IMR-90 (cell line): ENCODE measurements at regions not wholly inside any gene's neighbourhood (a gene's known extent, or its start where the extent isn't known, plus 50 kb on each side); places are given as distances from the start of the nearest gene placed in this dataset.

ENCODE experiments used
- ATAC-seq: fragments of 200-7000 bp; cut with Tn5 transposase; 2 replicates; pipeline ENCODE4 v1.9.1; 2020; ENCODE audit warnings: low read depth, mild to moderate bottlenecking, moderate library complexity
- BruUV-seq: library from RNA; stranded (reverse); fragments of 400-500 nt; replicated peaks from 2 replicates; lab custom pipeline; 2021; lab: Mats Ljungman, UMichigan
- CTCF ChIA-PET: fragments of 300-600 bp; formaldehyde crosslinking; extraction: SDS; loops from one replicate; lab custom pipeline; 2021; ENCODE audit warnings: antibody characterized with exemption; lab: Yijun Ruan, JAX
- POLR2A ChIA-PET: fragments of 300-600 bp; sonication (Branson Sonifier 250); formaldehyde crosslinking; loops from one replicate; lab custom pipeline; 2022; ENCODE audit warnings: antibody characterized with exemption; ENCODE audit not compliant: unreplicated experiment; lab: Charles Lee
- DNase-seq: peaks from one replicate; pipeline ENCODE4 v3.0.0; 2013
- H2AFZ ChIP-seq: replicated peaks from 2 replicates; pipeline ENCODE3; 2013; ENCODE audit warnings: low read length, mild to moderate bottlenecking; ENCODE audit not compliant: poor library complexity
- H2AK5ac ChIP-seq: 2 replicates; pipeline ENCODE4 v1.6.1; 2013; ENCODE audit warnings: low read depth, low read length, inconsistent platforms
- H2AK9ac ChIP-seq: replicated peaks from 2 replicates; pipeline ENCODE3; 2013; ENCODE audit warnings: mild to moderate bottlenecking, low read depth, low read length, moderate library complexity; ENCODE audit not compliant: poor library complexity
- H2BK120ac ChIP-seq: 2 replicates; pipeline ENCODE4 v1.6.1; 2013; ENCODE audit warnings: low read depth, low read length, inconsistent platforms
- H2BK15ac ChIP-seq: 3 replicates; pipeline ENCODE4 v1.6.1; 2013; ENCODE audit warnings: low read depth, low read length, inconsistent platforms
- H2BK20ac ChIP-seq: 2 replicates; pipeline ENCODE4 v1.6.1; 2013; ENCODE audit warnings: low read depth, mild to moderate bottlenecking, inconsistent platforms, low read length, moderate library complexity
- H2BK5ac ChIP-seq: 2 replicates; pipeline ENCODE4 v1.6.1; 2013; ENCODE audit warnings: mild to moderate bottlenecking, low read depth, low read length, inconsistent platforms; ENCODE audit not compliant: poor library complexity, severe bottlenecking
- H3K14ac ChIP-seq: replicated peaks from 2 replicates; pipeline ENCODE4 v1.6.1; 2013; ENCODE audit warnings: low read depth, low read length, inconsistent platforms
- H3K18ac ChIP-seq: 2 replicates; pipeline ENCODE4 v1.6.1; 2013; ENCODE audit warnings: low read depth, low read length, control low read depth
- H3K23ac ChIP-seq: 2 replicates; pipeline ENCODE4 v1.6.1; 2013; ENCODE audit warnings: low read depth, low read length, inconsistent platforms
- H3K27ac ChIP-seq: 2 replicates; pipeline ENCODE4 v1.5.1; 2013; ENCODE audit warnings: mild to moderate bottlenecking, control low read depth, low read length; ENCODE audit not compliant: insufficient read depth
- H3K27me3 ChIP-seq: 2 replicates; pipeline ENCODE4 v1.6.1; 2013; ENCODE audit warnings: low read length; ENCODE audit not compliant: control insufficient read depth, insufficient read depth
- H3K36me3 ChIP-seq: 2 replicates; pipeline ENCODE4 v1.6.1; 2013; ENCODE audit warnings: low read length, mixed read lengths; ENCODE audit not compliant: control insufficient read depth, insufficient read depth
- H3K4ac ChIP-seq: 2 replicates; pipeline ENCODE4 v1.6.1; 2013; ENCODE audit warnings: low read depth, low read length, inconsistent platforms
- H3K4me1 ChIP-seq: 2 replicates; pipeline ENCODE4 v1.6.1; 2013; ENCODE audit warnings: low read length, mixed read lengths; ENCODE audit not compliant: control insufficient read depth, insufficient read depth
- H3K4me2 ChIP-seq: 2 replicates; pipeline ENCODE4 v1.6.1; 2013; ENCODE audit warnings: low read depth, mild to moderate bottlenecking, control low read depth, low read length, moderate library complexity
- H3K4me3 ChIP-seq: 2 replicates; pipeline ENCODE4 v1.5.1; 2013; ENCODE audit warnings: low read depth, mild to moderate bottlenecking, control low read depth, low read length, moderate library complexity; ENCODE audit not compliant: insufficient read depth
- H3K56ac ChIP-seq: 2 replicates; pipeline ENCODE4 v1.6.1; 2013; ENCODE audit warnings: low read length, inconsistent platforms; ENCODE audit not compliant: insufficient read depth; ENCODE audit errors: extremely low read depth
- H3K79me1 ChIP-seq, 2 experiments: 2 replicates each; pipeline ENCODE4 v1.6.1; 2013; ENCODE audit warnings: low read length in 2 of 2, inconsistent platforms in 1 of 2, low read depth in 1 of 2
- H3K9ac ChIP-seq: 2 replicates; pipeline ENCODE4 v1.6.1; 2013; ENCODE audit warnings: low read depth, low read length, control low read depth
- H3K9me1 ChIP-seq: 2 replicates; pipeline ENCODE4 v1.6.1; 2013; ENCODE audit warnings: low read length, inconsistent platforms; ENCODE audit not compliant: insufficient read depth
- H3K9me3 ChIP-seq: 2 replicates; pipeline ENCODE4 v1.6.1; 2013; ENCODE audit warnings: low read length; ENCODE audit not compliant: control insufficient read depth, insufficient read depth
- H4K20me1 ChIP-seq: 2 replicates; pipeline ENCODE4 v1.6.1; 2013; ENCODE audit warnings: low read length, inconsistent platforms; ENCODE audit not compliant: insufficient read depth
- H4K5ac ChIP-seq: 2 replicates; pipeline ENCODE4 v1.6.1; 2013; ENCODE audit warnings: mild to moderate bottlenecking, low read depth, low read length, control low read depth
- H4K8ac ChIP-seq, 2 experiments: 2 replicates each; pipeline ENCODE4 v1.6.1; 2013; ENCODE audit warnings: low read depth in 2 of 2, low read length in 2 of 2, control low read depth in 1 of 2, inconsistent platforms in 1 of 2
- H4K91ac ChIP-seq: 2 replicates; pipeline ENCODE4 v1.6.1; 2013; ENCODE audit warnings: low read depth, low read length, inconsistent platforms; ENCODE audit not compliant: insufficient read depth
- FOS ChIP-seq: fragments of 150-350 bp; IDR thresholded peaks from 2 replicates; pipeline ENCODE4 v1.6.1; 2016; ENCODE audit warnings: low read depth, low read length
- MAFK ChIP-seq: IDR thresholded peaks from 2 replicates; pipeline ENCODE4 v1.6.1; 2012; ENCODE audit warnings: low read depth, low read length, improper control_type of control experiment
- MXI1 ChIP-seq: IDR thresholded peaks from 2 replicates; pipeline ENCODE4 v1.6.1; 2012; ENCODE audit warnings: low read depth, mild to moderate bottlenecking, low read length, moderate library complexity, borderline replicate concordance
- NFE2L2 ChIP-seq: fragments of 150-350 bp; IDR thresholded peaks from 2 replicates; pipeline ENCODE4 v1.6.1; 2016; ENCODE audit warnings: low read depth, mild to moderate bottlenecking, low read length
- POLR2A ChIP-seq: IDR thresholded peaks from 2 replicates; pipeline ENCODE4 v1.6.1; 2012; ENCODE audit warnings: mild to moderate bottlenecking, low read depth, low read length
- RAD21 ChIP-seq: IDR thresholded peaks from 2 replicates; pipeline ENCODE4 v1.6.1; 2012; ENCODE audit warnings: low read length, improper control_type of control experiment
- RCOR1 ChIP-seq: IDR thresholded peaks from 2 replicates; pipeline ENCODE4 v1.6.1; 2012; ENCODE audit warnings: mild to moderate bottlenecking, low read length, improper control_type of control experiment; ENCODE audit not compliant: insufficient replicate concordance
- SMC3 ChIP-seq: fragments of 150-350 bp; IDR thresholded peaks from 2 replicates; pipeline ENCODE4 v1.6.1; 2016; ENCODE audit warnings: low read depth, mild to moderate bottlenecking, antibody characterized with exemption, low read length, moderate library complexity
- USF2 ChIP-seq: fragments of 150-350 bp; IDR thresholded peaks from 2 replicates; pipeline ENCODE4 v1.6.1; 2017; ENCODE audit warnings: mild to moderate bottlenecking, antibody characterized with exemption, low read length, low read depth
- WGBS, 2 experiments: methylation state at CpG; one replicate each; pipeline versions ENCODE4 v1.1.5 to v1.1.7; 2013; ENCODE audit warnings: missing lambda C conversion rate in 2 of 2; ENCODE audit not compliant: insufficient read length in 1 of 2; ENCODE audit errors: extremely low coverage in 2 of 2; 5-methylcytosine and 5-hydroxymethylcytosine counted together
- dilution Hi-C: fragments of 300-500 bp; cut with HindIII; formaldehyde crosslinking; loops from one replicate; pipeline ENCODE4 v1.14.3; 2018; ENCODE audit warnings: low sequenced_read_pairs; ENCODE audit not compliant: unreplicated experiment
- in situ Hi-C: fragments of 300-500 bp; cut with MboI; formaldehyde crosslinking; loops from 3 replicates; pipeline ENCODE4 v1.14.3; 2019; ENCODE audit warnings: low sequenced_read_pairs, inconsistent platforms, mixed read lengths
- intact Hi-C: fragments of 100-400 bp; cut with micrococcal nuclease; formaldehyde crosslinking; loops from 2 replicates; pipeline ENCODE4 v1.10.0; 2022
- TF ChIP-seq, protein P1 (sequence below): conservative IDR thresholded peaks from 2 replicates; pipeline ENCODE4 v1.5.1; 2012; ENCODE audit warnings: mild to moderate bottlenecking, low read depth, low read length, improper control_type of control experiment

DNA sequence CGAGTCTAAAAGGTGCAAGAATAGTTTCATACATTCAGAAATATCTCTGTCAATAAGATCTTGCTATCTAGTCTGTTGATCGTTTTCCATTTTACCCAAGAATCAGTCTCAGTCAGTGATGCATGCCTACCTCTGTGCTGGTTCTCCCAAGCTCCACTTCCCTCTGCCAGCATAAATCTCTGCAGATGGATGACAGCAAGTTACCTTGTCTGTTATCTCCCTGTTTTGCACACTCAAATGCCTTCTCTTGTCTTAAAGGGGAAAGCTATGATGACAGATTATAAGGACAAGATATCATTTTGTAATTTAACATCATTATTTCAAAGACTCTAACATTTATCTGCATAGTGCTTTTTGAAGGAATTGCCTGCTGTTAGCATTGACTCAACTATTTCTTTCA is 802.1 kb upstream of the SEMA6A start:
- no peak overlapping the region for H2BK15ac ChIP-seq
- no peak overlapping the region for H4K5ac ChIP-seq
- 67% methylated on average over 1 of the region's 2 CpGs; no CpG with 5 or more reads in 1 of the 2 experiments for WGBS, 2 experiments
- H3K27ac ChIP-seq = no peak overlapping the region
- no TSS peak for BruUV-seq
- no peak overlapping the region for H3K9ac ChIP-seq
- dilution Hi-C loops = no loop called here
- H3K4me3 ChIP-seq = no peak overlapping the region
- H3K9me3 ChIP-seq = peaks cover 2% of the 10 kb centered on the region
- no peak overlapping the region for H3K23ac ChIP-seq
- no peak overlapping the region for H4K91ac ChIP-seq
- H3K27me3 ChIP-seq = no peaks in the 10 kb centered on the region
- H3K56ac ChIP-seq = no peak overlapping the region
- no peak overlapping the region for H3K4ac ChIP-seq
- no peak overlapping the region for H2BK20ac ChIP-seq
- no peak for TF ChIP-seq FOS
- TF ChIP-seq NFE2L2 = no peak
- TF ChIP-seq SMC3 = no peak
- TF ChIP-seq, protein P1, sequence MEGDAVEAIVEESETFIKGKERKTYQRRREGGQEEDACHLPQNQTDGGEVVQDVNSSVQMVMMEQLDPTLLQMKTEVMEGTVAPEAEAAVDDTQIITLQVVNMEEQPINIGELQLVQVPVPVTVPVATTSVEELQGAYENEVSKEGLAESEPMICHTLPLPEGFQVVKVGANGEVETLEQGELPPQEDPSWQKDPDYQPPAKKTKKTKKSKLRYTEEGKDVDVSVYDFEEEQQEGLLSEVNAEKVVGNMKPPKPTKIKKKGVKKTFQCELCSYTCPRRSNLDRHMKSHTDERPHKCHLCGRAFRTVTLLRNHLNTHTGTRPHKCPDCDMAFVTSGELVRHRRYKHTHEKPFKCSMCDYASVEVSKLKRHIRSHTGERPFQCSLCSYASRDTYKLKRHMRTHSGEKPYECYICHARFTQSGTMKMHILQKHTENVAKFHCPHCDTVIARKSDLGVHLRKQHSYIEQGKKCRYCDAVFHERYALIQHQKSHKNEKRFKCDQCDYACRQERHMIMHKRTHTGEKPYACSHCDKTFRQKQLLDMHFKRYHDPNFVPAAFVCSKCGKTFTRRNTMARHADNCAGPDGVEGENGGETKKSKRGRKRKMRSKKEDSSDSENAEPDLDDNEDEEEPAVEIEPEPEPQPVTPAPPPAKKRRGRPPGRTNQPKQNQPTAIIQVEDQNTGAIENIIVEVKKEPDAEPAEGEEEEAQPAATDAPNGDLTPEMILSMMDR = no peak
- TF ChIP-seq RCOR1 = no peak
- TF ChIP-seq MAFK = no peak
- TF ChIP-seq POLR2A = no peak
- TF ChIP-seq RAD21 = no peak
- no peak for TF ChIP-seq USF2
- TF ChIP-seq MXI1 = no peak
- no peak overlapping the region for H3K18ac ChIP-seq
- no peak overlapping the region for H2AK9ac ChIP-seq
- H4K8ac ChIP-seq = no peak overlapping the region
- no peak overlapping the region for H2AK5ac ChIP-seq
- no peak overlapping the region for H2BK120ac ChIP-seq
- H4K20me1 ChIP-seq = no peaks in the 10 kb centered on the region
- no peaks in the 10 kb centered on the region for H3K36me3 ChIP-seq
- DNase-seq = no peak
- H3K9me1 ChIP-seq = no peaks in the 10 kb centered on the region
- ATAC-seq = no peak
- POLR2A ChIA-PET = no interaction called here
- H3K14ac ChIP-seq = no peak overlapping the region
- H2BK5ac ChIP-seq = no peak overlapping the region
- intact Hi-C loops = no loop called here
- H2AFZ ChIP-seq = no peak overlapping the region
- CTCF ChIA-PET = interaction anchor here (0.6 to 0.7 kb wide), 3 partner anchors 54 to 515 kb away, joined by 3 to 11 read pairs (median 4); no protein-coding TSS in a partner anchor
- H3K79me1 ChIP-seq = no peaks in the 10 kb centered on the region
- H3K4me1 ChIP-seq = no peaks in the 10 kb centered on the region
- no peak overlapping the region for H3K4me2 ChIP-seq
- in situ Hi-C loops = no loop called here
